Mesendoderm (in vitro differentiated cells): ENCODE measurements at regions not wholly inside any gene's neighbourhood (a gene's known extent, or its start where the extent isn't known, plus 50 kb on each side); places are given as distances from the start of the nearest gene placed in this dataset.

Experiments
- DNase-seq: peaks from one replicate; pipeline ENCODE4 v3.0.0; 2013
- H2AK5ac ChIP-seq: 2 replicates; pipeline ENCODE4 v1.6.1; 2013; ENCODE audit warnings: low read length, inconsistent platforms
- H2BK120ac ChIP-seq: 2 replicates; pipeline ENCODE4 v1.6.1; 2013; ENCODE audit warnings: low read depth, mild to moderate bottlenecking, low read length, moderate library complexity, mixed read lengths
- H2BK15ac ChIP-seq: replicated peaks from 2 replicates; pipeline ENCODE4 v1.6.1; 2013; ENCODE audit warnings: low read depth, mild to moderate bottlenecking, moderate library complexity
- H2BK5ac ChIP-seq: 2 replicates; pipeline ENCODE4 v1.6.1; 2013; ENCODE audit warnings: low read length, inconsistent platforms
- H3K18ac ChIP-seq: 2 replicates; pipeline ENCODE4 v1.6.1; 2013; ENCODE audit warnings: mild to moderate bottlenecking, low read length, mixed read lengths
- H3K23ac ChIP-seq: one replicate; pipeline ENCODE4 v1.6.1; 2013; ENCODE audit warnings: low read length
- H3K27ac ChIP-seq: 2 replicates; pipeline ENCODE4 v1.5.1; 2013; ENCODE audit warnings: low read depth, mild to moderate bottlenecking, inconsistent platforms, low read length, moderate library complexity
- H3K27me3 ChIP-seq: 2 replicates; pipeline ENCODE4 v1.6.1; 2013; ENCODE audit warnings: low read length, control low read depth, mild to moderate bottlenecking, inconsistent platforms; ENCODE audit not compliant: insufficient read depth, poor library complexity
- H3K36me3 ChIP-seq: 2 replicates; pipeline ENCODE4 v1.6.1; 2013; ENCODE audit warnings: low read length, inconsistent platforms; ENCODE audit not compliant: control insufficient read depth, insufficient read depth
- H3K4ac ChIP-seq: one replicate; pipeline ENCODE4 v1.6.1; 2013; ENCODE audit warnings: low read depth, mild to moderate bottlenecking, low read length, moderate library complexity
- H3K4me1 ChIP-seq: 2 replicates; pipeline ENCODE4 v1.6.1; 2013; ENCODE audit warnings: low read depth, low read length, inconsistent platforms; ENCODE audit not compliant: control insufficient read depth
- H3K4me2 ChIP-seq: 2 replicates; pipeline ENCODE4 v1.6.1; 2013; ENCODE audit warnings: low read length
- H3K4me3 ChIP-seq: 2 replicates; pipeline ENCODE4 v1.5.1; 2013; ENCODE audit warnings: mild to moderate bottlenecking, low read length
- H3K56ac ChIP-seq: one replicate; pipeline ENCODE4 v1.6.1; 2013; ENCODE audit warnings: low read length
- H3K79me1 ChIP-seq: 2 replicates; pipeline ENCODE4 v1.6.1; 2013; ENCODE audit warnings: low read length, inconsistent platforms
- H3K79me2 ChIP-seq: 2 replicates; pipeline ENCODE4 v1.6.1; 2013; ENCODE audit warnings: mild to moderate bottlenecking, low read length; ENCODE audit not compliant: control insufficient read depth, insufficient read depth
- H3K9ac ChIP-seq: 2 replicates; pipeline ENCODE4 v1.6.1; 2013; ENCODE audit warnings: low read length, inconsistent platforms
- H4K5ac ChIP-seq: one replicate; pipeline ENCODE4 v1.6.1; 2013; ENCODE audit warnings: low read length
- H4K8ac ChIP-seq: one replicate; pipeline ENCODE4 v1.6.1; 2013; ENCODE audit warnings: low read depth, mild to moderate bottlenecking, control low read depth, low read length, moderate library complexity
- WGBS: extraction: QIAGEN DNeasy Blood & Tissue Kit; methylation state at CpG from one replicate; pipeline ENCODE4 v1.1.7; 2013; ENCODE audit warnings: low lambda C conversion rate, missing lambda C conversion rate; ENCODE audit not compliant: insufficient coverage; ENCODE audit errors: extremely low coverage; 5-methylcytosine and 5-hydroxymethylcytosine counted together

DNA sequence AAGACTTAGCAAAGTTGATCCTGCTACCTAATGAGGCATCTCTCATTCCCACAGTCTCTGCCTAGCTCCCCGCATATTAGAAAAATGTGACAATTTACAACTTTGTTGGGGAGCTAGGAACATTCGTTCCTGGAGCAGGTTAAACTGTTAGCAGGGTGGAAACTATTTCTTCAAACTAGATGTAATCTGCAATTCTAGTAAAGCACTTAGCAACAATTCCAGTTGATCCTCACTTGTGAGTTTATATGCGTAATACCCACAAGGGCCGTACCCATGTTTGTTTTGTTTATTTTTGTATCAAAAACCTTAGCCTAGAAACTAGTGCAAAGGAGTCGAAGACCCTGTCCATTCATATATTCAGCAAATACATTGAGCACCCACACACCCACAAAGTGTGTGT is 175.8 kb upstream of the DMAC1 start:
- Histone ChIP-seq H3K18ac (no peak overlapping the region), H2BK5ac (no peak overlapping the region), H4K5ac (no peak overlapping the region), H3K4ac (no peak overlapping the region), H3K4me2 (no peak overlapping the region), H3K36me3 (no peaks in the 10 kb centered on the region), H2AK5ac (no peak overlapping the region), H3K27ac (no peak overlapping the region), H3K4me3 (no peak overlapping the region), H3K56ac (no peak overlapping the region), H3K27me3 (no peaks in the 10 kb centered on the region), H3K9ac (no peak overlapping the region), H3K4me1 (peaks cover 2% of the 10 kb centered on the region), H4K8ac (no peak overlapping the region), H3K23ac (no peak overlapping the region), H3K79me1 (no peaks in the 10 kb centered on the region), H3K79me2 (no peaks in the 10 kb centered on the region), H2BK120ac (no peak overlapping the region), H2BK15ac (no peak overlapping the region)
- WGBS, result no CpG with 5 or more reads among the region's 5 CpGs
- no peak for DNase-seq

DNA sequence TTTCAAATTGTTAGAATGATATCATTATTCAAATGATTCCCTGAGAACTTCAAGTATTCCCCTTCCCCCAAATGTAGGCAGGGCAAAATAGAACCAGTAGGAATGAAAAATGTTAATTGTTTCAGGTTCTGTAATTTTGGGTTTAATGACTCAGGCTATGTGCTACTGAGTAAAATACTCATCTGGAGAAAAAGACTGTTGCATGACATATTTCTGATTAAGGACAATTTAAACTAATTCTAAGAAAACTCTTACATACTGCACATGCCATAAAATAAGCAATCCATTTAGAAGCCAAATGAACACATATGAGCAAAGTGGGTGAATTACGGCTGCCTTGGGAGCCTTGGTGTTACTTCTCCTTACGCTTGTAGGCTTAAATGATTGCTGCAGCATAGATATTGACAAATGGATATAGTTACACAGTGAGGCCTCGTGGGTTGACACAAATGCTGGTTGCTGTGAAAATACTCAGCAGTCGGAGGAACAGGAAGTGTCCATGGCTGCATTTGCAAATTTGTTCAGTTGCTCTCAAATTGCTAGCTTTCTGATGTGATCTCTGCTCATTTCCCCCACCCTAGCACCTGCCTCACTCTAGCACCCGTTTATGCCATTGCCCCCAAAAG is 174.9 kb upstream of the DMAC1 start:
- no peak overlapping the region for H3K4me2 ChIP-seq
- no peak overlapping the region for H3K4me3 ChIP-seq
- H2BK15ac ChIP-seq, result no peak overlapping the region
- H4K5ac ChIP-seq, result no peak overlapping the region
- no peak overlapping the region for H3K23ac ChIP-seq
- no peak overlapping the region for H3K4ac ChIP-seq
- no peaks in the 10 kb centered on the region for H3K79me2 ChIP-seq
- H2BK120ac ChIP-seq, result no peak overlapping the region
- no peak overlapping the region for H3K18ac ChIP-seq
- no peak overlapping the region for H2AK5ac ChIP-seq
- no peak overlapping the region for H4K8ac ChIP-seq
- no peak for DNase-seq
- peaks cover 2% of the 10 kb centered on the region for H3K4me1 ChIP-seq
- no peaks in the 10 kb centered on the region for H3K79me1 ChIP-seq
- H3K27me3 ChIP-seq, result no peaks in the 10 kb centered on the region
- H3K56ac ChIP-seq, result no peak overlapping the region
- no CpG with 5 or more reads among the region's 5 CpGs for WGBS
- no peak overlapping the region for H2BK5ac ChIP-seq
- H3K36me3 ChIP-seq, result no peaks in the 10 kb centered on the region
- H3K9ac ChIP-seq, result no peak overlapping the region
- no peak overlapping the region for H3K27ac ChIP-seq

DNA sequence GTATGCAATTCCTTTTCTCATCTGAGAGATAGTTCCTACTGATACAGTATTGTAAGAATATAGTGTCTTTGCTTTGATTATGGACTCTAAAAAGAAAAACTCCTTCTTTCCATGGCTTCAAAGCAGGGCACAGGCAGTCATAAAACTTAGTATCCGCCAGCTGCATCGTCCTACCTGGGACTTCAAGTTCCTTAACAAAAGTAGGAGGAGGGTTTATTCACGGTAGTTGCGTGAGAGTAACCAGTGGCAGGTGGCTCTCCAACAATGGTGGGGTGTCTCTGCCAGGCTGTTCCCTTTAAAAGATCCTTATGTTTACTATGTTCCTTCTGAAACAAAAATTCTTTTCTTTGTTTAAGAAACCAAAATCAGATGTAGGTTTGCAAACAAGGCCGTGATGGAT is 173.5 kb upstream of the DMAC1 start:
- H3K4ac ChIP-seq, result no peak overlapping the region
- H2BK15ac ChIP-seq, result no peak overlapping the region
- H3K4me3 ChIP-seq, result no peak overlapping the region
- no peak overlapping the region for H2BK5ac ChIP-seq
- H2AK5ac ChIP-seq, result no peak overlapping the region
- H3K18ac ChIP-seq, result no peak overlapping the region
- H3K23ac ChIP-seq, result no peak overlapping the region
- no peak overlapping the region for H3K4me2 ChIP-seq
- H3K36me3 ChIP-seq, result no peaks in the 10 kb centered on the region
- H3K27me3 ChIP-seq, result no peaks in the 10 kb centered on the region
- H4K5ac ChIP-seq, result no peak overlapping the region
- no peak for DNase-seq
- H3K4me1 ChIP-seq, result peaks cover 2% of the 10 kb centered on the region
- no peak overlapping the region for H3K56ac ChIP-seq
- no peak overlapping the region for H3K9ac ChIP-seq
- no peaks in the 10 kb centered on the region for H3K79me1 ChIP-seq
- no peaks in the 10 kb centered on the region for H3K79me2 ChIP-seq
- H2BK120ac ChIP-seq, result no peak overlapping the region
- H4K8ac ChIP-seq, result no peak overlapping the region
- WGBS, result no CpG with 5 or more reads among the region's 5 CpGs
- no peak overlapping the region for H3K27ac ChIP-seq

DNA sequence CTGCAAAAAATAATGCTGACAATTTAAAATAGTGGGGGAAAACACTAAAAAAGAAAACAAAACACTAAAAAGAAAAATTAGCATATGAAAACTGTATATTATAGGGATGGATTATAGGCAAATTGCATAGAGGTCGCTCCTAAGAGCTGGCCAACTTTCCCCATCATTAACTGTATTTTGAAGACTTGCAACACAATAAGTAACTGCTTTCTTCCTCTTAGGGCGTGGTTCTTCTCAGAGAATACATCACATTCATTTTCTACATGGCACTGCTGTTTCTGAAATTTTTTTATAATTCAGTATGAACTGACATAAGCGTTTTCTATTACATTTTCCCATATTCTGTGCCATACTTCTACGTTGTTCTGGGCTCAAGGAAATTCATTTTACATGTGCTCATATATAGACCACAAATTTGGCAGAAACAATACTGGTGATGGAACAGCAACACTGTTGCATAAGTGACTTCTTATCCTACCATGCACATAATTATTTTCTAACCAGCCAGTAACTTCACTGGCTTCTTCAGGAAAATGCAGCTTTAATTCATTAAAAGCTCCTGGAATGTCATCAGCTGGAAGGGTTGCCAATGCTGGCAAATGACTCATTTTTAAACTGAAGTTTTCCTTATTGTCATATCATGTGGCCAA is 171.2 kb upstream of the DMAC1 start:
- Histone ChIP-seq H3K79me1 (no peaks in the 10 kb centered on the region), H2AK5ac (no peak overlapping the region), H2BK15ac (no peak overlapping the region), H3K56ac (no peak overlapping the region), H3K27ac (no peak overlapping the region), H3K4me3 (no peak overlapping the region), H3K27me3 (no peaks in the 10 kb centered on the region), H3K4me1 (peaks cover 2% of the 10 kb centered on the region), H3K36me3 (no peaks in the 10 kb centered on the region), H2BK5ac (no peak overlapping the region), H2BK120ac (no peak overlapping the region), H4K8ac (no peak overlapping the region), H3K9ac (no peak overlapping the region), H3K4me2 (no peak overlapping the region), H3K4ac (no peak overlapping the region), H3K23ac (no peak overlapping the region), H3K79me2 (no peaks in the 10 kb centered on the region), H4K5ac (no peak overlapping the region), H3K18ac (no peak overlapping the region)
- DNase-seq, result no peak
- WGBS, result no CpG with 5 or more reads among the region's 4 CpGs

DNA sequence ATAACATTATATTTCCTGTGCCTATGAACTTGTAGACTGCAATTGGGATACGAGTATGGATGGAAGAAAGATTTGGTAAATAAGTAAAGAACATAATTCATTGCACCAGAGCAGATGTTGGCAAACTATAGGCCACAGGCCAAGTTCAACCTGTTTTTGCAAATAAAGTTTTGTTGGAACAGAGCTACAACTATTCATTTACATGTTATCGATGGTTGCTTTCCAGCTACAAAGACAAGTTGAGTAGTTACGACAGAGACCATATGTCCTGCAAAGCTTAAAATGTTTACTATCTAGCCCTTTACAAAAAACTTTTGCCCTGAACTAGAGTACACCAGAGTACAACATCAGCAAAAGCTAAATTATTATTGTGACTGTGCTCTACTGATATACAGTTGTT is 169.1 kb upstream of the DMAC1 start:
- H4K8ac ChIP-seq, result no peak overlapping the region
- H2BK5ac ChIP-seq, result no peak overlapping the region
- no peaks in the 10 kb centered on the region for H3K4me1 ChIP-seq
- H3K79me1 ChIP-seq, result no peaks in the 10 kb centered on the region
- 100% methylated on average over 1 of the region's 3 CpGs for WGBS
- H4K5ac ChIP-seq, result no peak overlapping the region
- no peak overlapping the region for H3K27ac ChIP-seq
- H2AK5ac ChIP-seq, result no peak overlapping the region
- H3K27me3 ChIP-seq, result no peaks in the 10 kb centered on the region
- H3K18ac ChIP-seq, result no peak overlapping the region
- H3K4me2 ChIP-seq, result no peak overlapping the region
- no peaks in the 10 kb centered on the region for H3K36me3 ChIP-seq
- H3K23ac ChIP-seq, result no peak overlapping the region
- no peak overlapping the region for H3K9ac ChIP-seq
- H2BK120ac ChIP-seq, result no peak overlapping the region
- H2BK15ac ChIP-seq, result no peak overlapping the region
- H3K4me3 ChIP-seq, result no peak overlapping the region
- no peak overlapping the region for H3K56ac ChIP-seq
- DNase-seq, result no peak
- no peak overlapping the region for H3K4ac ChIP-seq
- H3K79me2 ChIP-seq, result no peaks in the 10 kb centered on the region

DNA sequence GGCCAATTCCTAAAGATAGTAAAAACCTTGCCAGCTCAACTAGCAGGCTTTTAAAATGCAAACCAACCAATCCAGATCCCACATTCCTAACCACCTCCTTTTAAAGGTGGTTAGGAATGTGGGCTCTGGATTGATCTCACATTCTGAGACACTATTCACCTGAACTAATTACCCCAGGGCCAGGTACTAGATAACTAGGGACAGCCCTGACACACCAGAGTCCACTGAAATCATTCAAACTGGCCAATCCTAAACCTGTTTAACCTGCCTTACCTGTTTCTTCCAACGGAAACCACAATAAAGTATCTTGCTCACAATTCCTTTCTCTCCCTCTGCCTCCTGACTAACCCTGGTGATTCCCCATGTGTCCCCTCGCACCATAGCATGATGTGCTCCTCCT is 168.3 kb upstream of the DMAC1 start:
- H2BK15ac ChIP-seq, result no peak overlapping the region
- no peak overlapping the region for H3K56ac ChIP-seq
- H3K4me3 ChIP-seq, result no peak overlapping the region
- H3K4ac ChIP-seq, result no peak overlapping the region
- WGBS, result no CpG with 5 or more reads among the region's 2 CpGs
- no peaks in the 10 kb centered on the region for H3K79me2 ChIP-seq
- H3K27me3 ChIP-seq, result no peaks in the 10 kb centered on the region
- H3K36me3 ChIP-seq, result no peaks in the 10 kb centered on the region
- no peak overlapping the region for H3K23ac ChIP-seq
- H4K5ac ChIP-seq, result no peak overlapping the region
- H3K4me1 ChIP-seq, result no peaks in the 10 kb centered on the region
- peak; percentile 70 for DNase-seq
- no peak overlapping the region for H2AK5ac ChIP-seq
- no peak overlapping the region for H2BK5ac ChIP-seq
- H2BK120ac ChIP-seq, result no peak overlapping the region
- no peak overlapping the region for H3K9ac ChIP-seq
- no peak overlapping the region for H3K27ac ChIP-seq
- H3K79me1 ChIP-seq, result no peaks in the 10 kb centered on the region
- no peak overlapping the region for H3K4me2 ChIP-seq
- no peak overlapping the region for H3K18ac ChIP-seq
- no peak overlapping the region for H4K8ac ChIP-seq
